ENCODE measurements at regions not wholly inside any gene's neighbourhood (a gene's known extent, or its start where the extent isn't known, plus 50 kb on each side); places are given as distances from the start of the nearest gene placed in this dataset.

GRCh38 chr10:113259576-113260226 lies 293.2 kb upstream of the HABP2 start:
- TF ChIP-seq CTCF (conservative IDR thresholded peaks at IDR 0.05; ENCODE audit: low read depth, low read length) (no peak), EZH2 (IDR thresholded peaks at IDR 0.05; ENCODE audit: borderline replicate concordance, low read depth, low read length, poor library complexity, severe bottlenecking) (no peak)
